Kasumi-1 (cell line): ENCODE measurements at regions not wholly inside any gene's neighbourhood (a gene's known extent, or its start where the extent isn't known, plus 50 kb on each side); places are given as distances from the start of the nearest gene placed in this dataset.

Source experiments
- DNase-seq, 2 experiments: peaks; one replicate each; lab custom pipeline; 2025; lab: John Stamatoyannopoulos, UW

DNA sequence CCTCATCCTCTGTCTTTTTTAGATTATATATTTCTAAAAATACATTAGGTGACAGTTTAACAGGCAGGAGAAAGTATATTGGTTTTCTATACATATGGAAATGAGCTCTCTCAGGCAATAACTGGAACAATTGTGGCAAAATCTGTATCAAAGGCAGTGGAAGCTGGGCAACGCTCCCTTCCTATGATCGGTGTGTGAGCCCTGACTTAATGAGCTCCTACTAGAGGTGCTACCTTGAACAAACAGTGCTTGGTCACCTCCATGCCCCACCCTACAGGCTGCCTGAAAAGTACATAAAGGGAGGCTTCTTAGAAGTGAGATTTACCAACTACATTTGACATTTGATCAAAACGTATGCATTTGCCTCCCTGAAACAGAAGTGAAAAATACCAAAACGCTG, 185.3 kb downstream of the EFNB2 start:
- no peak for DNase-seq

DNA sequence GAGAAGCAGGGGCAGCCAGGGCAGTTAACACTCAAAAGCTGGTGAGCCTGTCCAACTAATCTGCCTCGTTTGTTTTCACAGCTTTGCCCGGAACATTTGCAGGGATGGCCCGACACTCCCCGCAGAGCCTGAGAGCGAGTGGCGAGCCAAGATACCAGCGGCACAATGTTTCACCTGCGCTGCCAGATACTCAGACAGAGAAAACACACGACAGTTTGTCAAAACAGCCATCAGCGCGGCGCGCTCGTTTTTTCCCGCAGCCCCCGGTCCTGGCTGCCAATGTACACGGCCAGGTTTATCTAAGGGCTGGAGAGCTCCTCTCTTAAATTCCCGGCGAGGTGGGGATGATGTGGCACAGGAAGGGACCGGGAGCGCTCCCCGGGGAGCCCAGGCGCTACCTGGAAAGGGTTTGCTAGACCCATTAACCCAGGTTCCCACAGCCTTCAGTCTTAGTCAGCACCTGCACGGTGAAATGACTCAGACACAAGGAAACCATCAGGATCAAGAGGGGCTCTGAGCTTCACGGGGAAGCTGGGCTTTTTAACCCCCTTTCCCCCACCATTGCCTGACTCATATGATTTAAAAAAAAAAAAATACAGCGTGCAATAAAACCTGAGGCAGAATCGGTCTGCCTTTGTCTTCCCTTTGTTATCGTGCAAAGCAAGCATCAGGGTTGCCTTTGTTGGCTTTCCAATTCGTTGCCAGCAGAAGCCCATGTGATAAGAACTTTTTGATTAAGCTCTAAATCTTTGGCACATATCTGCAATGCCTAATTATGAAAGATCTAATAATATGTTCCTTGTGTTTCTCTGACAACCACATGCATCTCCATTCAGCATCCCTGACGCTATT, 186.2 kb downstream of the EFNB2 start:
- DNase-seq: no peak

DNA sequence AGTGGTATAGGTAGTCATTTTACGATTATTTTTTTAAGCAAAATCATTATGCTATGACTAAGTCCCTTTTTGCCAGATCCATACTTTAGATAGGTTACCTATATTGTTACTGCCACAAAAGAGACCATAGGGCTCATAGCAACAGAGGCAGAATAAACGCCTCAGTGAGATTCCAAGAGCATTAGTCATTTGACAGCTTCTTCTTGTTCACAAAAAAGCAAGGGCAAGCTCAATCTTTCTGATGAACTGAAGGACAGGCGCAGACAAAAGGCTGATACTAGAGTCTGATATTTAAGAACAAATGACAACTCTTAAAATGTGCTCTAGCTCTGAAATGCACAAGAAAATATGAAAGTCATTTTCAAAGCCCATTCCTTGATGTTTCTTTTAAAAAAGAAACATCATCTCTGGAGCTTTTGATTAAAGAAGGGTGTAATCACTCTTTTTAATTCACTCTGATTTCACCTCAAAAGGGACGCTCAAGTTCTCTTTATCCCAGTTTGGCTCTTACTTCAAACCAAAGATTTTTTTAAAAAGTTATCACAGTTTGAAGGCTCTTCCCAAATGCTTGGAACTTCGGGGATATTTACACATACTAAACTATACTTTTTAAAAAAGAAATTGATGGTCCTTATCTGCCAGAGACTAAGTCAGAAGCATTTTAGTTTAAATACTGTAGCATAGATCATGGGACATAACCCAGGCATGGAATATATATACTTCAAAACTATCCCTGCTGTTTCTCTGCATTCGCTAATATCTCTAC, 187.2 kb downstream of the EFNB2 start:
- DNase-seq: no peak

DNA sequence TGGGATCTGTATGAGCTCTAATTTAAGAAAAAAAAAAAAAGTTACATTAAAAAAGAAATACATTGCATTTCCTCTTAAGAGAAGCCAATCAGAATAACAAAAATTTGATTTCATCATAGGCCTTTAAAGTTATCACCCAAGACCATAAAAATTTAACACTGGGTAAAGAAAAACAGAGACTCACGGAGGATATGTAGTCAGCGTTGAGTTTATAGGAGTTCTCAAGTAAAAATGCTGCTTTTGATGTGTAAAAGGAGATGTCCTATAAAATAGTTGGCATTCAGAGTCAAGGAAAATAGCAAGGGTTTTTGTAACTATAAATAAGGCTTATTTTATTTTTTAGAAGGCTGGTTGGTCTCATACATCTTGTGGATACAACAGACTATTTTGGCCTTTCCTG, 191.1 kb downstream of the EFNB2 start:
- DNase-seq: no peak

DNA sequence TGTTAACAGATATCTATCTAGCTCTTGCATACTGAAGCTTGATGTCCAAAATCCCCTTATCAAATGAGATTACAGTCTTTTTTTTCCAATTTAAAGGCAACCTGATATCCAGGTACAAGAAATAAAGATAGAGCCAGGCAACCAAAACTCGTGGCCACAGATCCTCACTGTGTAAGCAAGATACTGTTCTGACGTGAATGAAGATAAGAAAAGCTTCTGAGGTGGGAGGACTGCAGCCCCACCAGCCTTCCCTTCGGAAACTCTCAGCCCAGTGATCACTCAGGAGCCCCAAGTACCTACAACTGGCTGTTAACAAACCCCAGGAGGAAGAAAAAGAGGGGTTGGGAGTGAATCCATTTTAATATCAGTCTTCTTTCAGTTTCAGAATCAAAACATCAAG, 191.6 kb downstream of the EFNB2 start:
- DNase-seq: no peak

DNA sequence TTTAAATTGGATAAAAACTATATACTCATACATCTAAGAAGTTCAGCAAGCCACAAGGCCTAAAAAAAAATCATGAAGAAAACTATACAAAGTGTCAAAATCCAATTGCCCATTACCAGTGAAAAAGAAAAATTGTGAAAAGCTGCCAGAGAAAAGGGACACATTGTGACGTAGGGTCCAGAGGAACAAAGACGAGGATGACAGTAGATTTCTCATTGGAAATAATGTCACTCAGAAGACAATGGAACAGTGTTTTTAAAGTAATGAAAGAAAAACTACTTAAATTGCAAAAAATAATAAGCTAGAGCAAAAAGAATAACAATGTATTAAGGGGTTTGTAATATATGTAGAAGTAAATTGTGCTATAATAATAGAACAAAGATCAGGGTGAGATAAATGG, 195.2 kb downstream of the EFNB2 start:
- DNase-seq: peak in 1 of 2 experiments; percentile 5

DNA sequence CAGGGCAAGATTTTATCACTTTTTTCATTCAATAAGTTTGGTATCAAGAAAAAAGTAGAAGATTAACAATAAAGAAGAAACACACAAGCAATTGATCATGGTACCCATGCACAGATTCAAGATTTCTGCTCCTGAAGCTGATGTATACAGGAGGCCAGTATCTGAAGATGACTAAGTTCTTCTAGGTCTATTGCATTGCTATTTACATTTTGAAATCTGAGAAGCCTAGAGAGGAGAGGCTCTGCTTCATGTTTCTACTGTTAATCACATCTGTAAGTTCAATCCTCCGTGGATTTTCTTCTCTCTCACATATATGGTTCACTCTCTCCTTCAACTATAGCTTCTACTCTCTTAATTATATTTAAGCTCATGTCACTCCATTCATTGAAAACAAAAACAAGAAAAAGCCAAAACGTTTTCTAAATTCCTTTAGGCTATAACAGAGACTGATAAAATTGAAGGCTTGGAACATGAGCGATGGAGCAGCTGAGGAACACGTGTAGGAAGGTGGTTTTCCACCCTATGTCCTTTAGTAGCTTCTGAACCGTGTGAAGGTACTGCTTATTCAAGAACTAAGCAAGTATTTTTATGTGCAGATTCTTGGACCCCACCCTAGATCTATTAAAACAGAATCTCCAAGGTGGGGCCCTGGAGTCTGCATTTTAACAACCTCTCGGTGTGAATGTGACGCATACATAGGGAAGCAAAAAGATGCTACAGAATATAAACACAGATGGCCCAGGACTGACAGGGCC, 198.2 kb downstream of the EFNB2 start:
- DNase-seq: no peak

DNA sequence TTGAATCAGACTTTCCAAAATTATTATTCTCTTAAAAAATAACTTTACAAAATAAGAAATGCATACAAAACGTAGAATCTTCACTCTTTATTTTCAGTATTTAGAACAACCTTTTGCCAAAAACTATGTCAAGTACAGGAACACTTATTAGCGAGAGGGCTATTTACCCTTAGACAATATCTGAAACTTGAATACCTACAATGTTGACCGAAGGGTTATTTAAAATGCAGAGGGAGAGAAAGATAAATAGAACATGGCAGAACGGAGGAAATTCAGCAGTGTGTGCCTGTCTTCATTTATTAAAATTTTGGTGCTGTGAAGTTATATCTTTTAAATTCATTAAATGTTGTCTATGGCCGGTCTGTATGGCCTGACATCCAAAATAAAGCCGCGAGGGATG, 198.8 kb downstream of the EFNB2 start:
- DNase-seq: no peak

DNA sequence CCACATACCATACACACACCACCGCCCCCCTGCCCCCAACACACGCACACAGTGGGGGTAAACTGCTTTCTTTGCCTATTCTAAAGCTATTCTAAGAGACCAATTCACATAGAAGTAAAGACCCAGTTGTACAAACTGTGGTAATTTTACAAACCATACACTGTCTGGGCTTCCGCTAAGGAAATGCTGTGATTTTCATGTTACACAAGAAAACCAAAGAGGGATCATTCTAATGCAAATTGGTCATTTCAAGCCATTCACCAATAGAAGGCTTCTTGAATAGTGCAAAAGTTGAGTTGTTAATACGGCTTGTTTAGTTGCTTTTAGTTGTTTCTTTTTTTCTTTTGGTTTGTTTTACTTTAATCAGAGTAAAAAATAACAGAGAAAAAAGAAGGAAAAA, 202.8 kb downstream of the EFNB2 start:
- no peak for DNase-seq

DNA sequence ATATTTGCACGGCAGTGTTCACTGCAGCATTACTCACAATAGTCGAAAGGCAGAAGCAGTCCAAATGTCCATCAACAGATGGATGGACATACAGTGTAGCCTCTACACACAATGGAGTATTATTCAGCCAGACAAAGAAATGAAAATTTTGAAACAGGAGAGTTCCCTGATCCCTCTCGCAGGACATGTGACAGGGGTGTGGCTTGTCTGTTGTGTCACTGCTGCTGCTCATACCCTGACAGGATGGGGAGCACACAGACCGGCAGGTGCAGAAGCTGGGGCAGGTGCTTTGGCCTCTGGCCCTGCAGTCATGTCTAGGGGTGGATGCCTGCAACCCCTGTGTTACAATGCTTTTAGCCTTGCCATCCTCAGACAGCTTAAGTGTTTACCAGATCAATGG, 204.3 kb downstream of the EFNB2 start:
- no peak for DNase-seq

DNA sequence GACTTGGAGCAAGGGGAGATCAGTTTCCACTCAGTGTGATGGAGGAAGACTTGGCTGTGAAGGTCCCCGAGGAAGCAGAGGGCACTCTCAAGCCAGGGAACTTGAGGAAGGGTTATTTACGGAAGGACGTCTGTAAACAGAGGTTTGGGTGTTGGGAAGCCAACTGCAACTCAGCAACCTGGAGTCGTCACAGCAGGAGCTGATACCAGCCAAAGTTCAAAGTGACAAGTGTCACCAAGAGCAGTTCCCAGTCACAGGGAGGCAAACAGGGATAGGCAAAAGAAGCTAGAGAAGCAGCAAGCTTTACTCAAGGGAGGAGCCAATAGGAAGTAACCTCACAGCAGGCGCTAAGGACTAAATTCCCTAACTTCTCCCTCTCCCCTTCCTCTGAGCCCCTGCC, 205.5 kb downstream of the EFNB2 start:
- no peak for DNase-seq

DNA sequence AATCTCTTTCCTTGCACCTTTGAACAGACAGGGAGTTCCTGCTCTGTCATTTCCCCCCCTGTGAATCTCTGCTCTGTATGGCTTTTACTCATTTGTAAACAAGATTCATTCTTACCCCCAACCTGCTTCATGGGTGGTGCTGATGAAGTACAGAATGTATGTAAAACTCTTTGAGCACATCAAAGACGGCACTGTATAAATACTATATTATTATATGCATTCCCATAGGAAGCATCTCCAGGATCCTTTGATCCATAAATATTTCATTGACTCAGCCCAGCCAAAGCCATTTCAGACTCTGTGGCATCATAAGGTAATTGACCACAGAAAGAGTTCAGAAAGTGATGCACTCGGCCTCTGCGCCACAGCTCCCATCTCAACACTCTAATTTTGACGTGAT, 208.7 kb downstream of the EFNB2 start:
- DNase-seq: no peak

DNA sequence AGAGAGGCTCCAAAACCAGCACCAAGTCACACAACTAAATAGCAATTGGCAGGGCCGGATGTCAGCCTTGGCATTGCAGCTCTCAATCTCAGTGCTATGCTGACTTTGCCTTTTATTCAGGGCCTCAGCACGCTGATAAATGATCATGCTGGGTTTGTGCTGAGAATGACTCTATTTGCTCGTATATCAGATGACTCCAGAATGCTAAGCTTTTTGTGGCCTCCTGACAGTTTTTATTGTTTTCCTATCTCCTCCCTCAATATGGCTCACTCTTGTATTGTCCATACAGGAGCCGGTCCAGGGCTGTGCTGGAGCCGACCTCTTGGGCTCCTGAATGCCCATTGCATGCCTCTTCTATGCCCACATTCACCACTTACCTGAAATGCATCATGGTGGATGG, 211.0 kb downstream of the EFNB2 start:
- DNase-seq: no peak

DNA sequence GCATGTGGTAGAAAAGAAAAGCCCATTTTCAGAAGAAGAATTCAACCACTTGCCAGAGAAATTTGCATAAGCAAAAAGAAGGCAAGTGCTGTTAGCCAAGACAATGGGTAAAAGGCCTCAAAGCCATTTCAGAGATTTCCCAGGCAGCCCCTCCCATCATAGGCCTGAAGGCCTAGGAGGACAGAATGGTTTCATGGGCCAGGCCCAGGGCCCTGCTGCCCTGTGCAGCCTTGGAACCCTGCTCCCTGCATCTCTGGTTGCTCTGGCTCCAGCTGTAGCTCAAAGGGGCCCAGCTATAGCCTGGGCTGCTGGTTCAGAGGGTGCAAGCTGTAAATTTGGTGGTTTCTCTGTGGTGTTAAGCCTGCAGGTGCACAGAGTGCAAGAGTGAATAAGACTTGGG, 212.8 kb downstream of the EFNB2 start:
- DNase-seq: no peak

DNA sequence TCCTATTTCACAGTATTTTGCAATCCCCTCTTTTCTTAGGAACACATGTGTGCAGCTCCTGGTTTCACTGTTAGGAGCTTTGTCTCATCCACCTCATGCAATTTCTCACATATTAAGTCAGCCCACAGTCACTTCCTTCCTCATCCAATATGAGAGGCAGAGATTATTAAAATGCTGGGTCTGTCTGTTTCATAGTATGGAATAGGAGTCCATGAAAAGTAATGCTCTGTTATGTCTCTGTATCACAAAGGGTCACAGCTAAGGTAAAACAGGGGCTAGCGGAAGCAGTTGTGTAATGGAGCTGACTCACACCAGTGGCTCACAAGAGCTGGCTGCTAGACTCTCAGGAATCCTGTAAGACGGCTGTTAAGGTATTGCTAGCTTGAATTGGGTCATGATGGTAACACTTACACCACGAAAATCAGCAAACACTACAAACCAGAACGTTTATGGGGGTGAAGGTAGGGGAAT, 216.5 kb downstream of the EFNB2 start:
- DNase-seq: peak; percentile 34 to 39

DNA sequence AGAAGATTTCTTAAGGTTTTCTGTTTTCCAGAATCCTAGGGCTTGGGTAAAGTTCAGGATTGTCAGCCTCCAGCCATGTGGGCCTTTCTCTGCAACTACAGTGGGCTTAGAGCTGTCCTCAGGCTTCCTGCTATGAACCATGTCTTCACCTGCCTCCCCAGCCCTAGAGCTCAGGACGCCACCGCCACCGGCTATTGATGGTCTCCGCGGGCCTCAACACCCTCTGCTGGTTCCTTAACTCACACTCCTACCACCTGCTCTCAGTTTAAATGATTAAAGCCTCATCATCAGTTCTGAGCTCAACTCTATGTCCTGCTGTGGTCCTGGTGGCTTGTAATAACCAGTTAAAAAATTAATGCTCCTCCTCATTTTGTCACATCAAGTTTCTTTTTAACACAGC, 221.0 kb downstream of the EFNB2 start:
- DNase-seq: no peak

DNA sequence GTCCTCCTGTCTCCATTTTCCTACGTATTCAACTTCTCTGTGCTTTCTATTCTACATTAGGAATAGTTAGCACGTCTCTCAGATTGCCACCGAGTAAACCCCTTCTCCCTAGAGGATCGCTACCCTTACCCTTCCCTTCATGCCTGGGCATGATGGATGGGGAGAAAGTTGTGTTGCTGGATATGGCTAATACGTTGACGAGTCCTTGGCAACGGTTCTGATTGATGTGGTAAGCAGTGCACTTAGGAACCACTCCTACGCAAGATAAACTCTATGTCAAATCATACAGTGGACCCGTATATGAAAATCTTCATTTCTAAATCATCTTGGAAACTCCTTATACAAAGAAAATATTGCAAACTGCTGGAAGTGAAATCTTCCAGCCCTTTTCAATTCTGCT, 224.5 kb downstream of the EFNB2 start:
- DNase-seq: no peak

DNA sequence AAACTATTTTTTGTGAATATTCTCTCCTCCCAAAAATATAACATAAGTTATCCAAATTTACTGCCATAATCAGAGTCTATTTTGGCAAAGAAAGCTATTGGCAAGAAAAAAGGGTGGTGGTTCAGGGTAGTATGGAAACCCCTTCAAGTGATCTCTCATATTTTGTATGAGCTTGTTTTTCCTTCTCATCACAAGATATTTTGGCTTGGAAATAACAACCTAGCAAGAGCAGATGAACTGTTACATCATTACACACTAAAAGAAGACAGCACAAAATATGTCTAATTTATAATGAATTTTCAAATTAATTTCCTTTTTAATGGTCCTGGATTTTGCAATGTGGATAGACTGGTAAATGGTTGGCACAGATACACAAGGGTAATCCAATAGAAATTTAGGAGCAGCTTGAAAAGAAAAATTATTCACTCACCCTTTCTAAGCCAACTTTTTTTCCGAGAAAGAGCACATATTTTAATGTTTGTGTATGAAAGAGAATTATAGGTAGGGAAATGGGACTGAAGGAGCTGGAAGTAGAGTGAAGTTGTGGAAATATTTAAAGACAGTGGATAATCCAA, 225.1 kb downstream of the EFNB2 start:
- no peak for DNase-seq

DNA sequence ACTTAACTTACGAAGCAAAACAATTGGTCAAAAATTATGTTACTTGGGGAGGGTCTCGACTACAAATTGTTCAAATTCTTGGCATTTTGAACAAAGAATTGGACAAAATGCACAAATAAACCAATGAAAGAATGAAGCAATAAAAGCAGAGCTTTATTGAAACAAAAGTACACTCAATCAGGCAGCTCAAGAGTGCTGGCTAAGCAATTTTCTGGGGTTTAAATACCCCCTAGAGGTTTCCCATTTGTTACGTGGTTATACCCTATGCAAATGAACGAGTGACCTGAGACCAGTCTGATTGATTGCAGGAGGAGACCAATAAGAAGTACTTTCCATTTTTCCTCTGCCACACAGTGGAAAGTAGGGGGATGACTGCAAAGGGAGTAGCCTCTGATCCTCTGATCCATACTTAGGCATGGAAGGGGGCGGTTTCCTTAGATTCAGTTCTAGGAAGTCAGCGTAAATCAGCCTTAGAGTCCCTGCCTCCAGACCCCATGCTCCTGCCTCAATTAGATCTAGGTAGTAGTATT, 228.6 kb downstream of the EFNB2 start:
- no peak for DNase-seq

DNA sequence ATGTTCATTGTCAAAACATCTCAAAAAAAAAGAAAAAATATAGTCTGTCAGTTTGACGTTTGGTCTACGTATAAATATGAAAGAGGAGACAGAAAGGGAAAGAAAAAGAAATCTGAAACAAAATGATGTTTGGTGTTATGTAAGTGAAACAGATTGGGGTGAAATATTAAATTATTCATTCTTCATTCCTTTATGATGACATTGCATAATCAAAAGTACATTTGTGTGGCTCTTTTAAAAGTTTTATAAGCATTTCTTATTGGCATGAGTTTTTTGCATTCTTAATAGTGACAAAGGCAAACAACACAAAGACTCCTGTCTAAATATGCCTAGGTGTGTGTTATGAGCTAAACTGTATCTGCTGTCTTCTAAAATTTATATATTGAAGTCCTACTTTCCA, 232.6 kb downstream of the EFNB2 start:
- no peak for DNase-seq

DNA sequence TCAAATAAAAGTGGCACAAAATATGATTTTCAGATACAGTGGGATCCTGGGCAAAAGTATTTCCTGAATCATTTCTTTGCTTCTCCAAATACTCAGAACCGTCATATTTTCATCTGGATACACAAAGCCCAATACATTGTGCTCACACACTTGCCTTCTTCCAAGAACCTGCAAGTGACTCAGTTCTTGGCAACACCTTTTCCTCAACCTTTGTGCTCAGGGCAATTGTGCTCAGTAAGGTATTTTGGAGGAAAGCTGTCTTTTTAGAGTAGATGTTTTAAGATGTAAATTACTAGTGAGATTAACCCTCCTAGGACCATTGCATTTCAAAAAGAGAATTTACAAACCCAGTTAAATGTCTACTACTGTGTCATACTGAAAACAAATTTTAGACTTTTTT, 233.5 kb downstream of the EFNB2 start:
- DNase-seq: no peak

DNA sequence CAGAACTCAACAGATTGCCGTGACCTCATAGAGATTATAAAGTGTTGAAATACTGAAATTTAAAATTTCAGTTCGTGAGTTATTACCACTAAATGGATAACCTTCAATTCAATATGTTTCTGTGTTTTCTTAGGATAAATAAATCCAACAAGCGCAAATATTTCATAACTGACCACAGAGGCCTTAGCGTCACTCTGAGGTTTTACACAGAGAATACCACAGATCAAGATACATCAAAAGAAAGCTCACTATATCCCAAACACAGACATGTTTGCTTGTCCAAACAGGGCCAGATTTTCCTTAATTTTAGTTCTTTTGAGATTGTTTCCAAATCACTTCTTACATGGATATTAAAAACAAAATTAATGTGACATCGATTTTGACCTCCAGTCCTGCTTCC, 235.8 kb downstream of the EFNB2 start:
- DNase-seq: no peak
